ENCODE measurements at regions not wholly inside any gene's neighbourhood (a gene's known extent, or its start where the extent isn't known, plus 50 kb on each side); places are given as distances from the start of the nearest gene placed in this dataset.

DNA sequence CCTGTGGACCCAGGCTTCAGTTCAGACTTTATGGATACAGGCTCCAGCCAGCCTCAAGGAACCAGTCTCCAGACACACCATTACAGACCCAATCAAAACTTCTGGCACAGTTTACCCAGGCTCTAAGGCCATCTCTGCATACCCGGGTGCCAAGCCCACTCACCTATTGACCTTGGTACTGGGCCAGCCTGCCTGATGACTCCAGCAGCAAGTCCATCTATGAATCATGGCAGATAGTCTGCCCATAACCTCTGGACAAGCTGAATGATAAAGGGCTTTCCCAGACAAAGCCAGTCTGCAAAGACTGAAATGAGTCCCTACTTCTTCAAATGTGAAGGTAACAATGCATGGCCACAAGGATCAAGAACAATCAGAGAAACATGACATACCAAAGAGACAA lies 1327.1 kb upstream of the C9orf72 start:
- no peak for TF ChIP-seq POLR2A (IDR thresholded peaks at IDR 0.05)
- no peak for TF ChIP-seq CTCF (IDR thresholded peaks at IDR 0.05)

All from testis (tissue), 2 donors.